Amygdala (tissue), 56 donors: ENCODE measurements at regions not wholly inside any gene's neighbourhood (a gene's known extent, or its start where the extent isn't known, plus 50 kb on each side); places are given as distances from the start of the nearest gene placed in this dataset.

Experiments used
- DNase-seq, 56 donors: peaks; one replicate each; lab custom pipeline; 2025; lab: John Stamatoyannopoulos, UW

DNA sequence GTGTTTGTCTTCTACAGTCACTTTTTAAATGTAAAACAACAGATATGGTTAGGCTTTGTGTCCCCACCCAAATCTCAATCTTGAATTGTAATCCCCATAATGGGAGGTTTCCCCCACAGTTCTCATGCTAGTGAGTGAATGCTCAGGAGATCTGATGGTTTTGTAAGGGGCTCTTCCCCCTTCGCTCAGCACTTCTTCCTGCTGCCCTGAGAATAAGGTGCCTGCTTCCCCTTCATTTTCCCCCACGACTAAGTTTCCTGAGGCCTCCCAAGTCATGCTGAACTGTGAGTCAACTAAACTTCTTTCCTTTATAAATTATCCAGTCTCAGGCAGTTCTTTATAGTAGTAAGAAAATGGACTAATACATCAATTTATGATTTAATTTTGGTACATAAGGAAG, 118.0 kb upstream of the SNTG2 start:
- DNase-seq: no peak

DNA sequence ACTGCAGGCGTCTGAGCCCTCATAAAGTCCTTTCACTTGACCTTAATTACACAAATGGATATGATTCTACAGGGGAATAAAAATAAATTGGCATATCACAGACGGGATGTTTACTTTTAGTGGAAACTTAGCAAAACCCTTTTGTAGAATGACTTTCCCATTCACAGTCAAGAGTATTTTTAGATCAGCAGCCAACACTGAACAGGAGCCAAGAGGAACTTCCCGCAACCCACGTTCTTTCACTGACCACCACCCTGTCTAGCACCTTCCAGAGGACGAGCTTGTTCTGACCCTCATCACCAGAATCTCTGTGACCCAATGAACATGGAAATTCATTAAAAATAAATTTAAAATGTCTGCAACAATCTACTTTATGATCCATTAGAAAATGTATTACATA, 119.0 kb upstream of the SNTG2 start:
- DNase-seq: no peak

DNA sequence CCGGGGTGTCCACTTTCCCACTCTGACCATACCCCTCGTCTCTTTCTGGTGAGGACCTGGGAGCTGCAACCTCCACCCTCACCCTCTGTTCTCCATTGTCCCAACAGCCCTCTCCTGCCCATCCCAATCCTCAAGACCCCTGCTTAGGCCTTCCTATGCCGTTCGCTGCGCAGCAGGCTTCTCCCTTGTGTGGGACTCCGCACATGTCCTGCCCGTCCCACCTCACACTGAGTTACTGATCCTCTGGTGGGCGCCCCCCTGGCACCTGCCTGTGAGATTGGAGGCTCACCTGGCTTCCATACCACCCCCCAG, 119.5 kb upstream of the SNTG2 start:
- DNase-seq: no peak

DNA sequence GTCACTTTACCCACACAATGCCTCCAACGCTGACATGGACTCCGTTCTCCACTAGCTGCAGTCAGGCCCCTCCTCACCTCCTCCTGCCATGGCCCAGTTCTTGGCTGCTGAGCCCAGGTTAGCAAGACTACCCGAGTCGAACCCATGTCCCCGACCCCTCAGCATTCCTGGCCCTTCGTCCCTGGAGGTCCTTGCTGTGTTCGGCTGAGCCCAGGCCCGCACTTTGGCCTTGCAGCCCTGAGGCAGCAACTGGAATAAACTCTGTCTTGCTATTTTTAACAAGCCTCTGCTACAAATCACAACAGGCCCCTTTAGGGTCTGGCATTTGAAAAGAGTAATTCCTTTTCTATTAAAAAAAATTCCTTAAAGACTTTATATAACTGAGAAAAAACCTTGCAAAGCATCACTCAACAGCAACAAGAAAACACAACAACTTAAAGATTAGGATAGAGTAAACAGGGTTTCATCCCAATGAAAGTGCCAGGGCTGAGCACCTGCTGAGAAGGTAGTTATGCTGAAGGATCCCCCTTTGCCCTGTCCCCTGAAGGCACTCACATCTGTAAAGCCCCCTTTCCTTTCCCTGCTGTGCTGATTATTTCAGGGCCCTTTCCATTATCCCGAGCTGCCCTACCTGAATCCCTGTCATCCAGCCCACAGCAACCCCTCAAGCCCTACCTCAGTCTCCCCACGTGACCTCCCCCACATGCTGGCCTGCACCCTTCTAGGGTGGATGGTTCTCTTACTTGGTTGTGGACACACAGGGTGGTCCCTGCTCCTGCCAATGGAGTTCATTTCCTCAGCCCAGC, 120.0 kb upstream of the SNTG2 start:
- no peak for DNase-seq

DNA sequence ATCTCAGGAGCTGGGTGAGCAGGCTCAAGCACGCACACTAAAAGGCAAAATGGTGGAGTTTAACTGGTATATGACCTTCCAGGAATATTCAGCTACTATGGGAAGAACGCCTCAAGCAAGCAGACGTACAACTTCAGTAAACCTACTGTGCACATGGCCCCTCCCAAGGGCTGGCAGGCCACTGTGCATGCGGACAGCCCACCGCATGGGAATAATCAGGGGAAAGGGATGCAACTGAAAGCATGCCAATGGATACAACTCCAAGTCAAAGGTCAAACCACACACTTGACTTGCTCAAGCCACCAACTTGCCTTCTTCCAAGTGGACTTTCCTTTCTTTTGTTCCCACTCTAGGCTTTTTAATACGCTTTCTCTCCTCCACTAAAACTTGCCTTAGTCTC, 121.6 kb upstream of the SNTG2 start:
- no peak for DNase-seq

DNA sequence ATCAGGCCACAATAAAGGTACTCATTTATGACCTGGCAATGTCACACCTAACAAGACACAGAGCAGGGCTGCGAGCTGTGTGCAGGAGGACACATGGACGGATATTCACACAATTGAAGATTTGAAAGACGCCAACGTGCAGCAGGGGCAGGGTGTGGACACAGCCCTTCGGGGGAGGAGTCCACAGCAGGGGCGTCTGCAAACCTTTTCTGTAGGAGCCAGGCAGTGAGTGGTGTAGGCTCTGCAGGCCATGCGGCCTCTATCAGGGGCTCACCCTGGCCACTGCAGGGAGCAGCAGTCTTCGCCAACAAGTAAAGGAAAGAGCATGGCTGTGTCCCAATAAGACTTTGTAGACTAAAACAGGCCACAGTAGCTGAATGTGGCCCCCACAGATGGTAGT, 125.7 kb upstream of the SNTG2 start:
- DNase-seq: no peak

DNA sequence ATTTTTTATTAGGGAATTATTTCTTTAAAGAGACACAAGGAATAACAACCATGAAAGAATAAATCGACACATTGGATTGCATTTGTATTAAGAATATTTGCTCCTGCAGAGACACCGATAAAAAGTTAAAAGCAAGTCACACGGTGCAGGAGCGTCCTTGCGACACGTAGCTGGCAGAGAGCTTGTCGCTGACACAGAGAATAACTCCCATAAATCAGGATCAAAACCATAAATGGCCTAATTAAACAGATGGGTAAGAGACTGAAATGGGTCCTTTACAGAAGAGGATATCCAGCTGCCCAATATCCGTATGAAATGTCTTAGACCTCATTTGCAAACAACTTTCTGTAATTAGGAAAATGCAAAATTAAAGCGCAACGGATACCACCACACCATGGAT, 126.1 kb upstream of the SNTG2 start:
- DNase-seq: no peak

DNA sequence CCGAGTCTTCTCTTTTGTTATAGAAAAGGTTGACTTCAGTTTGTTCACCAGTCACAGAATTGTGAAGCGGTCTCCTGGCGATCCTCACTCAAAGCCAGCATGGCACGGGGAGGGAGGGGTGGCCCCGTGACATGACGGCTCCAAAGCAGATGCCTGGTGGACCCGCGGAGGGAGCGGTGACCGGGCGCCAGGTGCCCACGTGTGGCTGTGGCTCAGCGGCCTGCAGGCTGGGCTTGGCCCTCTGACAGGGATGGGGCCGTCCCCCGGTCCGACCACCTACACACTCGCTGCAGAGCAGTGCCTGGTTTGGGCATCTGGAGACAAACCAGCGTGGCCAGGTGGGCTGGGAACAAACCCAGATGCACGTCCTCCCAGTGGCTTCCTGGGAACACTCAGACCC, 129.1 kb upstream of the SNTG2 start:
- DNase-seq: no peak

DNA sequence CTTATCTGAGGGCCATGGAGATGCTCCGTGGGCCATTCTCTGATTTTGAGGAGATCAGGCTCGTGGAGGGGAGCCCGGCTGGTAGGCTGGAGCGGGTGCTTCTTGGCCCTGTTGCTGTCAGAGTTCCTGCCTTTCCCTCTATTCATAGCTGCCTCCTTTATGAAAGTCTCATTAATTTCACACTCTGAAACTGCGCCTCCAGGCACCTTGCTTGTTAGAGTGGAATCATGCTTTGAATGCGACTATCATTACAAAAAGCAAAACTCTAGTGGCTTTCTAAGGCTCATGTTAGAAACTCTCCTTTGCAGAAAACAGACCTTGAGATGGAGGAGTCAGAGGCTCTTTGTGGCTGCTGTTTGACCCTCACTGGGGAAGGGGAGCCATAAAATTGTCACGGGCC, 131.0 kb upstream of the SNTG2 start:
- DNase-seq: no peak

DNA sequence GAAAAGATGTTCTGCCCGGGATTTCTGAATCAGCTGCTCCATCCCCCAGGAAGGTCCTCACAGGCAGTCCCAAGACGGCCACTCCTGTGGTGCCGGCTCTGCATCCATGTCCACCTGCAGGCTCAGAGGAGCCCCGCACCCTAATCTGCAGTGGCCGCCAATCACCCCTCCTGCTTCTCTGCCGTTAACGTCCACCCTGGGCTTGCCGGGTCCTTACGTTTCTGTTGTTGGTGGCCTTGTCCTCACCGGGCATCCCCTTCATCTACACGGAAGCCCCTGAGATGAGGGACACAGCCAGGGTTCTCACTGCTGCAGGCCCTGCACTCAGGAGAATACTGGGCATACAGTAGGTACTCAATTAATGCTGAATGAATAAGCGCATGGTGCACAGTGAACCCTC, 131.5 kb upstream of the SNTG2 start:
- DNase-seq: no peak

DNA sequence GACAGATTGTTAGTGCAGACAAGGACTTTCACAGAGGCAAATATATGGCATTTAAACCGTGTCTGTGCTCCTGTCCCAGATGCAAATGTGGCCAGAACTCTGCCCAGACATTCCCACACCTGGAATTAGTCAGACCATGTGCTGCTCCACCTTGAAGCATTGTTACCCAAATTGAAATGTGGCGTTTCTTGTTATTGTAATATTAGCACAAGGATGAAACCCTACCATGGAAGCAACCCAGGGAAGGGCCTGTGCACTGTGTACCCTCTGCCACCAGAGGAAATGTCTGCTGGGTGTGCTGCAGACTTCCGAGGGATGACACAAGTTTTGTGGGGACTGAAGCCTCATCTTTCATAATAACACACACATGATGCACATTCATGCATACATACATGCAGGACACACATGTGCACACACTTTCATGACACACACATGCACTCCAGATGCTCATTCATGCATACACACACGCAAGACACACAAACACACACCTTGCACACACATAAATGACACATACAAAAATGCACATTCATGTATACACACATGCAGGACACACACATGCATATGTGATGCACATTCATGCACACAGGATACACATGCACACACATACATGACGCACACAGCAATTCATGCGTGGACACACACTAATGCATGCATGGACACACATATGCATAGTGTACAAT, 133.2 kb upstream of the SNTG2 start:
- DNase-seq: no peak

DNA sequence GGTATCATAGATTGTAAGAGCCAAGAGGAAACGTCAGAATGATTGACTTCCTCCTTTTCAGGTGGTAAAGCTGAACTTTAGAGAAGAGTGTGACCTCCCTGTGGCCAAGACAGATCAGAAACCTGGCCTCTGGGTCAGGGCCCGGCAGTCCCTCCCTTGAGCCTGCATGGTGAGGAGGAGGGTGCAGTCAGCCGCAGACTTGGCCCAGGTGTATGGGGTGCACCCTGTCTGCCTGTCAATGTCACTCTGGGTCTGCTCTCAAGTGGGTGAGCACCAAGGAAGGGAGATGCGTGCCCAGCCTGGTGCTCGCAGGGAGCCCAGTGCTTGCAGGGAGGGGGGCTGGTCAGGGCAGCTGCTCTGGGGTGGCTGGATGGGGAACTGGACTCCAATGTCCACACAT, 134.4 kb upstream of the SNTG2 start:
- no peak for DNase-seq

DNA sequence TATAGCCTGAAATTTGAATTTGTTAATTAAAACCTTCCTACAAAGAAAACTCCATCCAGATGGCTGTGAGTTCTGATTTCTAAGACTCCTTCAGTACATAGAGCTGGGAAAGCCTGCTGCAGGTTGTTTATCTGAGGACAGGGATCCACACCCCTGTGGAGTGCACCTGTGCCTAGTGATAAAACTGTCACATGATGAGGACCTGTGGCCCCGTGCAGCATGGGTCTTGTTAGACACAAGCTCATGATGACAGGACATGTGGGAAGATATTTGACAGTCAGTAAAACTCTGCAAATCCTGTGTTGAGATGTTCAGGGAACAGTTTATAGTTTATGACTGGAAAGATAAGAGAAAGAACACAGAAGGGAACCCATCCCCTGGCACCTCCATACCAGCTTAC, 133.2 kb upstream of the TMEM18 start:
- no peak for DNase-seq

DNA sequence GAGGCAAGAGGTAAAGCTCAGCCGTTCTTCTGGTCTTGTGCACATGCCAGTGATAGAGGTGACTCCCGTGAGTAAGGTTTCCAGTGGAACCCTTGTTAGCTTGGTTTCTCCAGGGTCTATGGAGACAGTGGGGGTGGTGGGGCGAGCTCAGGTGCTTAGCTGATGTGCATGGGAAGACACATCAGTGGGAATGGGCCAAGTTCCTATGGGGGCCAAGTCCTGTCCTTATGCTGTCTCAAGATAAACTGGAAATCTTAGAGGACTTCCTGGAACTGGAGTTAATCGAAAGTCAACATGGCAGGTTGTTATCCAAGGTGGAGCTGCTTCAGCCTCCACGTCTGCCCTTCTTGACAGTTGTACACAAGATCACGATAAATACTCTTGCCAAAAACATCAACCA, 130.1 kb upstream of the TMEM18 start:
- no peak for DNase-seq

DNA sequence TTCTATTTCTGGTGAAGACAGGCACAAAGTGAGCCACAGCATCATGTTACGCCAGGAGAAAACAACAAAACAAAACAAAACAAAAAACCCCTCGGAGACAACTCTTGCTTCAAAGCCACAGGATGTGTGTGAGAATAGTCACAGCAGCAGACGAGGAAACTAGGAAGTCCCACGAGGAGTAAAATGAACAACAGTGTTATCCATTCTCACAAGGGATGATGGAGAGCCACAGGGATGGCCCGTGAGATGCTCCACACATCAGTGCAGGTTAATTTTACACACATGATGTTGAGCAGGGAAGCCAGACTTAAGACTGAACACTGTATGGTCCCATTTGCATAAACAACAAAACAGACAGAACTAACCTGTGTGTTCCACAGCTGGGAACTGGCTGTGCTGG, 128.5 kb upstream of the TMEM18 start:
- DNase-seq: no peak

DNA sequence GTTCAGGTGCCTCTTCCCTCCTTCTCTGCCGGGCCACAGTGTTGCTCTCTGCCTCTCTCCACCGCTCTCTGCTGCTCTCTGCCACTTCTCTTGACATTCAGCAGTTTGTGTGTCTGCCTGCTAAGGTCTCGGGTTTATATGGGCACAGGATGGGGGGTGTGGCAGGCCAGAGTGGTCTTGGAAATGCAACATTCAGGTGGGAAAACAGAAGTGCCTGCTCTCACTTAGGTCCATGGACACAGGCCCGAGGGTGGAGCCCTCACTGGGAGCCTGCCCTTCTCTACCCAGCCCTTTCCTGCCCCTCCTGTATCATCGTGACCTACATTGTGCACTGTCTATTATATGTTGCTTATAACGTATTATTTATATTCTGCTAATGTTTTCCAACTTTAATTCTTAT, 120.8 kb upstream of the TMEM18 start:
- DNase-seq: no peak

DNA sequence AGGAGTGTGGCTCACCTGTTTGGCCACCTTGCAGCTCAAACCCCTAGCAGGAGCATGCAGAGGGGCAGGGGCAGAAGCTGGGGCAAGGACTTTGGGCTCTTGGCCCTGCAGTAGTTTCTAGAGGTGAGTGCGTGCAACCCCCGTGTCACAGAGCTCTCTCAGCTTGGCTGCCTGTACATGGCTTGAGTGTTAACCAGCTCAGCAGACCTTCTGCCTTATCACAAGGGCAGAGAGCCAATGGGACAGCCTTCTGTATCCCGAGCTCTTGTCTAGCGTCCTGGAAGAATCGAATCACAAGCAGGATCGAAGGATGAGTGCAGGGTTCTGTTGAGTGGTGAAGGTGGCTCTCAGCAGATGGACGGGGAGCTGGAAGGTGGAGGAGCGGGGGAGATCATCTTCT, 120.3 kb upstream of the TMEM18 start:
- DNase-seq: no peak

DNA sequence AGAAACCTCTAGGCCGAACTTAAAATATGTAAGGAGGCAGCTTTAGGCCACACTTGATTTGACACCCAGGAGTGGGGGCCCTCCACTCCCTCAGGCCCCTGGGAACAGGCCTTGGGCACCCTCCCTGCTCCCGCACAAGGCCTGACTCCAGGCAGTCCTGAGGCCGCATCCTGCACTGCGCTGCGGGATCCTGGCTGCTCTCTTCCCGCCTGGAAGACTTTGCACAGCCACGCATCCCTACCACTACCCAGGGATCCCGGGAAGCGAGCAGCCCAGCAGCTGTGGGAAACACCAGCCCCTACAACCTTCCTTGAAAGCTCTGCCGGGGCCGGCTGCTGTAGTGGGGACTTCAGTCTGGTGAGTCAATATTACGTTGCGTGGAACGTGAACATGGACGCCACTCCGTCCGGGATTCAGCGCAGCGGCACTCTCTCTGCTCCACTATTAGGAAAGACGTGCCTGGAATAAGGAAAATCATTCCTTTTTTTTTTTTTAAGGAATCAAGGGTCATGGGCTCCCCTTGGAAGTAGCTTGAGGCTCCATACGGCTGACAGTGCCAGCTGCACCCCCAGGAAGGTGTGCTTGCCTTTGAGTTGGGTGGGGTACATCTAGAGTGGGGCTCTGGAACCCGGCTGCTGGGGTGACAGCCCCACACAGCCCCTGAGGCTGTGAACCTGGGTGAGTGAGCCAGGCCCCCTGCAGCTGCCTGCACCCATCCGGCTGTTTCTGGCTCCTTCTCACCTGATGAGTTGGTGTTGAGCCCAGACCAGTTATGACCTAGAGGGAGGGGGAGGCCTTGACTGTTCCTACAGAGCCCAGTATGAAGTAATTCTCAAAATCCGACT, 119.2 kb upstream of the TMEM18 start:
- DNase-seq: no peak

DNA sequence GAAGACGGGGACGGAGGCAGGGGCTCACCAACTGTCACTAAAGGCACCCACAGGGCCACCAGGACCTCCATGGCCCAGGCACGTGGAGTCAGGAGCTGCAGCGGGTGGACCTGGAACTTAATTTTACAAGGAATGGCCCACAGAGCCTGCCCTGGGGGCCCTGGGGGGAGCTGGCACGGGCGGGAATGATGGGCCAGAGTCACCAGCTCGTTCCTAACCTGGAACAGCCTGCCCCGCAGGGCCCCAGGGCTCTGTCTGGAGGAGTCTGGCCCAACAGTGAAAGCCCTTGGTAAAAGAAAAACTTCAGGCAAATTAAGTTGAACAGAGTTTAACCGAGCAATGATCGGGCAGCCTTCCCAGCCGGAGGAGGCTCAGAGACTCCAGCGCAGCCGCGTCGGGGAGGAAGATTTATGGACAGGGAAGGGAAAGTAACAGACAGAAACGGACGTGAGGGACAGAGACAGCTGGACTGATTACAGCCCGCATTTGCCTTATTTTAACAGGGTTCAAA, 118.4 kb upstream of the TMEM18 start:
- no peak for DNase-seq

DNA sequence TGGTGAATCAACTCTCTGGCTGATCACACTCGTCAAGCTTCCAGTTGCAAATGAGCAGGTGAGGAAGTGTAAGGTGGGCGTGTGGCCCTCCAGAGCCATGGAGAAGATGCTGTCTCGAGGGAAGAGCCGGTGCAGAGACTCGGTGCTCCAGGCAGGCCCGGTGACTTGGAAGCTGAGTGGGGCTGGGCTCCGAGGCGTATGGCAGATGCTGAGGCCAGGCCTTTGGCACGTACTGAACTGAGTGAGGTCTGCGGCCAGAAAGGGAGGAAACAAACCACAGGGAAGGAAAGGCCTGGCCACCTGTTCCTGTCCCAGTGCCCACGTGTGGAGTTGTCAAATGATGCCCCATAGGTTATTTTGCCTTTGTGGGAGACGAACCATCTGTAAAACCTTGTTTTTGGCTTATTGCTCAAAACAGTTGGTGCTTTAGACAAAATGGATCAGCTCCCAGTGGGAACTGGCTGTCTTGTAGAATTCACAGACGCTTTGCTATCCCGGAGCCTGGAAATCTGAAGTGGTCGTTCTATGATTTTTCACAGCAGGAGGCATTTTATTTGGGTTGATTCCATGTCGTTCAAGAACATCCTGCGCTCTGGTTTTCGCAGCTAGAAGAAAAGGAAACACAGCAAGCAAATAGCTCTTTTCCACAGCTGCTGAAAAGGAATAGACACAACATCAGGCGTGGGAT, 117.5 kb upstream of the TMEM18 start:
- peak in 13 of 56 donors; percentile 6 to 44 (median 26) for DNase-seq

DNA sequence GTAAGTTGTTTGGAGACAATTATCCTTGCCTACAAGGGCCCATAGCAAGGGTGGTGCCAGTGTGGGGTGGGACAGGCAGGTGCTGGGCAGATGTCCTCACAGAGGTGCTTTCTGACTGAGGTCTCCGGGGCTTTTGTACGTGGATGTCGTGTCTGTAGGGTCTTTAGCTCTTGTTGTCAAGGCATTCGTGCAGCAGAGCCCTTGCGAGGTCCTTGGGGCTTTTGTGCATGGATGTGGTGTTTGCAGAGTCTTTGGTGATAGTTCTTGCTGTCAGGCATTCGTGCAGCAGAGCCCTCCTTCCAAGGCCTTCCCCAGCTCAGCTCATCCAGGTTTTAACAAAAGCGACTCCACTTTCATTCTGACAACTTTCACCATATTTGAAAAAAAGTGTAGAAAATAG, 116.0 kb upstream of the TMEM18 start:
- no peak for DNase-seq
